WTC11 (cell line): ENCODE measurements at regions not wholly inside any gene's neighbourhood (a gene's known extent, or its start where the extent isn't known, plus 50 kb on each side); places are given as distances from the start of the nearest gene placed in this dataset.

Experiments
- ATAC-seq: fragments of 200-7000 bp; cut with Tn5 transposase; 2 replicates; pipeline ENCODE4 v1.10.0; 2021; ENCODE audit warnings: mild to moderate bottlenecking, moderate library complexity
- CTCF ChIA-PET: fragments of 300-600 bp; sonication (Branson Sonifier 250); formaldehyde crosslinking; loops from one replicate; lab custom pipeline; 2021; ENCODE audit warnings: antibody characterized with exemption; lab: Charles Lee
- POLR2A ChIA-PET: fragments of 350-600 bp; sonication (Branson Sonifier 250); formaldehyde crosslinking; loops from one replicate; lab custom pipeline; 2021; ENCODE audit warnings: antibody characterized with exemption; lab: Charles Lee
- DNase-seq: peaks from one replicate; pipeline ENCODE4 v3.0.0; 2021; ENCODE audit warnings: low spot score
- H3K27ac Mint-ChIP-seq: 2 replicates; pipeline ENCODE4 v1.8.0; 2021; ENCODE audit warnings: mixed read lengths
- H3K27me3 Mint-ChIP-seq: 2 replicates; pipeline ENCODE4 v1.8.0; 2021; ENCODE audit warnings: low read depth, mild to moderate bottlenecking, moderate library complexity, mixed read lengths
- H3K36me3 Mint-ChIP-seq: 2 replicates; pipeline ENCODE4 v1.8.0; 2021; ENCODE audit warnings: mixed read lengths
- H3K4me1 Mint-ChIP-seq: 2 replicates; pipeline ENCODE4 v1.8.0; 2022; ENCODE audit warnings: mixed read lengths
- H3K4me3 Mint-ChIP-seq: 2 replicates; pipeline ENCODE4 v1.8.0; 2021; ENCODE audit warnings: mild to moderate bottlenecking, moderate library complexity, mixed read lengths
- H3K9me3 Mint-ChIP-seq: 2 replicates; pipeline ENCODE4 v1.8.0; 2021; ENCODE audit warnings: mixed read lengths
- CBFB ChIP-seq: sonication (generic); formaldehyde crosslinking; IDR thresholded peaks from 2 replicates; pipeline ENCODE4 v1.8.1; 2022; ENCODE audit warnings: mild to moderate bottlenecking, low read depth, missing genetic modification reagents
- CREB1 ChIP-seq: sonication (generic); formaldehyde crosslinking; IDR thresholded peaks from 2 replicates; pipeline ENCODE4 v1.8.0; 2023; ENCODE audit warnings: mild to moderate bottlenecking, missing genetic modification reagents
- ELF4 ChIP-seq: sonication (generic); formaldehyde crosslinking; IDR thresholded peaks from 2 replicates; pipeline ENCODE4 v1.8.1; 2022; ENCODE audit warnings: low read depth, mild to moderate bottlenecking, moderate library complexity, missing genetic modification reagents
- FOXP1 ChIP-seq: sonication (generic); formaldehyde crosslinking; IDR thresholded peaks from 2 replicates; pipeline ENCODE4 v1.8.0; 2022; ENCODE audit warnings: missing genetic modification reagents, mild to moderate bottlenecking, moderate library complexity, borderline replicate concordance
- GTF2I ChIP-seq: fragments of 250-450 bp; sonication (Bioruptor Pico); conservative IDR thresholded peaks from 2 replicates; pipeline ENCODE4 v1.4.0; 2021; ENCODE audit warnings: mild to moderate bottlenecking
- MYBL2 ChIP-seq: sonication (generic); formaldehyde crosslinking; IDR thresholded peaks from 2 replicates; pipeline ENCODE4 v1.8.1; 2023; ENCODE audit warnings: mild to moderate bottlenecking, moderate library complexity, missing genetic modification reagents
- OVOL2 ChIP-seq: fragments of 250-450 bp; sonication (Bioruptor Pico); IDR thresholded peaks from 2 replicates; pipeline ENCODE4 v1.9.0; 2021; ENCODE audit warnings: mild to moderate bottlenecking, borderline replicate concordance
- PRRX2 ChIP-seq: fragments of 250-450 bp; sonication (Bioruptor Pico); IDR thresholded peaks from 2 replicates; pipeline ENCODE4 v1.8.0; 2021; ENCODE audit warnings: mild to moderate bottlenecking
- ZNF138 ChIP-seq: sonication (generic); formaldehyde crosslinking; conservative IDR thresholded peaks from 2 replicates; pipeline ENCODE4 v1.8.1; 2022; ENCODE audit warnings: mild to moderate bottlenecking, moderate library complexity, missing genetic modification reagents
- ZNF396 ChIP-seq: fragments of 250-450 bp; sonication (Bioruptor Pico); IDR thresholded peaks from 2 replicates; pipeline ENCODE4 v1.8.0; 2021; ENCODE audit warnings: mild to moderate bottlenecking, moderate library complexity, borderline replicate concordance
- ZNF671 ChIP-seq: fragments of 250-450 bp; sonication (Bioruptor Pico); IDR thresholded peaks from 2 replicates; pipeline ENCODE4 v1.8.0; 2021; ENCODE audit warnings: mild to moderate bottlenecking
- TF ChIP-seq, protein P1 (sequence below): sonication (generic); formaldehyde crosslinking; IDR thresholded peaks from 2 replicates; pipeline ENCODE4 v1.8.1; 2023; ENCODE audit warnings: mild to moderate bottlenecking, missing genetic modification reagents, moderate library complexity
- TF ChIP-seq, protein P2 (sequence below): sonication (generic); formaldehyde crosslinking; IDR thresholded peaks from 2 replicates; pipeline ENCODE4 v1.8.1; 2023; ENCODE audit warnings: mild to moderate bottlenecking, missing genetic modification reagents, borderline replicate concordance
- TF ChIP-seq, protein P3 (sequence below): sonication (generic); formaldehyde crosslinking; IDR thresholded peaks from 2 replicates; pipeline ENCODE4 v1.8.1; 2023; ENCODE audit warnings: mild to moderate bottlenecking, missing genetic modification reagents, moderate library complexity
- TF ChIP-seq, protein P4 (sequence below): fragments of 250-450 bp; sonication (Bioruptor Pico); IDR thresholded peaks from 2 replicates; pipeline ENCODE4 v1.9.0; 2021; ENCODE audit warnings: mild to moderate bottlenecking
- TF ChIP-seq, protein P5 (sequence below): sonication (generic); formaldehyde crosslinking; conservative IDR thresholded peaks from 2 replicates; pipeline ENCODE4 v1.8.1; 2023; ENCODE audit warnings: mild to moderate bottlenecking, low read depth, missing genetic modification reagents, moderate library complexity

DNA sequence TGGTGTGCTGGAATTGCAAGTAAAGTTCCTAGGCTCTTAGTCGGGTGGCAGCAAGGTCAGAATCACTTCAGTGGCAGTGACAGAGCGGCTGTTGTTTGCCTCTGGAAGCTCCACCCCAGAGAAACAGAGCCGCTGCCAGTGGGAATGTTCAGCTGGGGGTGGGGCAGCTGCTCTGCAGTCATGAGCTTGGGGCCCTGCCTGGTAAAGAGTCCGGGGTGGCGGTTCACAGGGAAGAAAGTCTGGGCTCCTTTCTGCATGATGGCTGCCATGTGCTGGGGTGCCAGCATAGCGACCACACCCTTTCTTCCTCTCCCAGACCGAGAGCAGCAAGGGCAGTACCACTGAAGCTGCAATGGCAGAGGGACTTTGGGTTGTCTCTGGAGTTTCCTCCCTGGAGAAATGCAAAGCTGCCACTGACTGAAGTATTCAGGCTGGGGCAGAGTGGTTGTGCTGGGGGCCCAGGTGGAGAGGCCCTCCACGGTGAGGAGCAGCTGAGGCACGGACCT, 108.8 kb upstream of the CENPE start:
- POLR2A ChIA-PET = no interaction called here

DNA sequence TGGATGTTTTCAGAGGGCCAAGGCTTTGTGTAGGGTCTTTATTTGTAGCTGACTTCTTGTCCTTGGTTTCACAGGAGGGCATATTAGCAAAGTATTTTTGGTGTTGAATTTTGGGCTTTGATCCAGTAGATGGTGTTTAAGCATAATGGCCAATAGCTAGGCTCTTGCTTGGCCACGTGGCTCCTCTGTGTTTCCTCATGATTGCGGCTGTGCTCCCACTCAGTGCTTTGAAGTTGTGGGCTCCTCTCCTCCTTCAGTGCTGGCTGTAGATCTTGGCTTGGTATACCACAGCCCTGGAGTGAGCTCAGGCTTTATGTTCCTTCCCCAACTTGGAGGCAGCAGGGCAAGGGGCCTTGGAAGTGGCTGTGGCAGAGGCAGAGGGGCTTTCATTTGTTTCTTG, 107.2 kb upstream of the CENPE start:
- Mint-ChIP-seq H3K9me3 (peaks cover 11% of the 10 kb centered on the region), H3K27me3 (no peaks in the 10 kb centered on the region), H3K4me1 (peaks cover 47% of the 10 kb centered on the region), H3K4me3 (no peak overlapping the region), H3K27ac (no peak overlapping the region), H3K36me3 (peaks cover 3% of the 10 kb centered on the region; the same call in 1 of the 2 replicates)
- ATAC-seq (no peak), DNase-seq (no peak)
- ChIA-PET CTCF (no interaction called here), POLR2A (no interaction called here)
- TF ChIP-seq ELF4 (no peak), OVOL2 (CRISPR knock-in tag) (no peak), FOXP1 (CRISPR knock-in tag) (no peak), ZNF671 (CRISPR knock-in tag) (no peak), CBFB (CRISPR knock-in tag) (no peak), ZNF138 (CRISPR knock-in tag) (no peak), PRRX2 (CRISPR knock-in tag) (no peak), ZNF396 (CRISPR knock-in tag) (no peak), GTF2I (CRISPR knock-in tag) (no peak), CREB1 (CRISPR knock-in tag) (no peak), MYBL2 (no peak)
- TF ChIP-seq, protein P1, sequence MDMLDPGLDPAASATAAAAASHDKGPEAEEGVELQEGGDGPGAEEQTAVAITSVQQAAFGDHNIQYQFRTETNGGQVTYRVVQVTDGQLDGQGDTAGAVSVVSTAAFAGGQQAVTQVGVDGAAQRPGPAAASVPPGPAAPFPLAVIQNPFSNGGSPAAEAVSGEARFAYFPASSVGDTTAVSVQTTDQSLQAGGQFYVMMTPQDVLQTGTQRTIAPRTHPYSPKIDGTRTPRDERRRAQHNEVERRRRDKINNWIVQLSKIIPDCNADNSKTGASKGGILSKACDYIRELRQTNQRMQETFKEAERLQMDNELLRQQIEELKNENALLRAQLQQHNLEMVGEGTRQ (CRISPR knock-in tag) = no peak
- TF ChIP-seq, protein P2, sequence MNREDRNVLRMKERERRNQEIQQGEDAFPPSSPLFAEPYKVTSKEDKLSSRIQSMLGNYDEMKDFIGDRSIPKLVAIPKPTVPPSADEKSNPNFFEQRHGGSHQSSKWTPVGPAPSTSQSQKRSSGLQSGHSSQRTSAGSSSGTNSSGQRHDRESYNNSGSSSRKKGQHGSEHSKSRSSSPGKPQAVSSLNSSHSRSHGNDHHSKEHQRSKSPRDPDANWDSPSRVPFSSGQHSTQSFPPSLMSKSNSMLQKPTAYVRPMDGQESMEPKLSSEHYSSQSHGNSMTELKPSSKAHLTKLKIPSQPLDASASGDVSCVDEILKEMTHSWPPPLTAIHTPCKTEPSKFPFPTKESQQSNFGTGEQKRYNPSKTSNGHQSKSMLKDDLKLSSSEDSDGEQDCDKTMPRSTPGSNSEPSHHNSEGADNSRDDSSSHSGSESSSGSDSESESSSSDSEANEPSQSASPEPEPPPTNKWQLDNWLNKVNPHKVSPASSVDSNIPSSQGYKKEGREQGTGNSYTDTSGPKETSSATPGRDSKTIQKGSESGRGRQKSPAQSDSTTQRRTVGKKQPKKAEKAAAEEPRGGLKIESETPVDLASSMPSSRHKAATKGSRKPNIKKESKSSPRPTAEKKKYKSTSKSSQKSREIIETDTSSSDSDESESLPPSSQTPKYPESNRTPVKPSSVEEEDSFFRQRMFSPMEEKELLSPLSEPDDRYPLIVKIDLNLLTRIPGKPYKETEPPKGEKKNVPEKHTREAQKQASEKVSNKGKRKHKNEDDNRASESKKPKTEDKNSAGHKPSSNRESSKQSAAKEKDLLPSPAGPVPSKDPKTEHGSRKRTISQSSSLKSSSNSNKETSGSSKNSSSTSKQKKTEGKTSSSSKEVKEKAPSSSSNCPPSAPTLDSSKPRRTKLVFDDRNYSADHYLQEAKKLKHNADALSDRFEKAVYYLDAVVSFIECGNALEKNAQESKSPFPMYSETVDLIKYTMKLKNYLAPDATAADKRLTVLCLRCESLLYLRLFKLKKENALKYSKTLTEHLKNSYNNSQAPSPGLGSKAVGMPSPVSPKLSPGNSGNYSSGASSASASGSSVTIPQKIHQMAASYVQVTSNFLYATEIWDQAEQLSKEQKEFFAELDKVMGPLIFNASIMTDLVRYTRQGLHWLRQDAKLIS = no peak
- TF ChIP-seq, protein P3, sequence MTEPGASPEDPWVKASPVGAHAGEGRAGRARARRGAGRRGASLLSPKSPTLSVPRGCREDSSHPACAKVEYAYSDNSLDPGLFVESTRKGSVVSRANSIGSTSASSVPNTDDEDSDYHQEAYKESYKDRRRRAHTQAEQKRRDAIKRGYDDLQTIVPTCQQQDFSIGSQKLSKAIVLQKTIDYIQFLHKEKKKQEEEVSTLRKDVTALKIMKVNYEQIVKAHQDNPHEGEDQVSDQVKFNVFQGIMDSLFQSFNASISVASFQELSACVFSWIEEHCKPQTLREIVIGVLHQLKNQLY (CRISPR knock-in tag) = no peak

More for the DNA sequence above, 108.8 kb upstream of the CENPE start:
- ATAC-seq (peak; percentile 71), DNase-seq (no peak)
- no peak overlapping the region for H3K4me3 Mint-ChIP-seq
- H3K36me3 Mint-ChIP-seq = peaks cover 3% of the 10 kb centered on the region
- CTCF ChIA-PET = interaction anchor here (1.9 kb wide), 1 partner anchor 11 kb away, joined by 5 read pairs; no protein-coding TSS in a partner anchor
- H3K27me3 Mint-ChIP-seq = no peaks in the 10 kb centered on the region
- peak overlapping the region; percentile 20; the same call in 1 of the 2 replicates for H3K27ac Mint-ChIP-seq
- H3K4me1 Mint-ChIP-seq = peaks cover 47% of the 10 kb centered on the region
- peaks cover 20% of the 10 kb centered on the region for H3K9me3 Mint-ChIP-seq
- TF ChIP-seq, protein P4, sequence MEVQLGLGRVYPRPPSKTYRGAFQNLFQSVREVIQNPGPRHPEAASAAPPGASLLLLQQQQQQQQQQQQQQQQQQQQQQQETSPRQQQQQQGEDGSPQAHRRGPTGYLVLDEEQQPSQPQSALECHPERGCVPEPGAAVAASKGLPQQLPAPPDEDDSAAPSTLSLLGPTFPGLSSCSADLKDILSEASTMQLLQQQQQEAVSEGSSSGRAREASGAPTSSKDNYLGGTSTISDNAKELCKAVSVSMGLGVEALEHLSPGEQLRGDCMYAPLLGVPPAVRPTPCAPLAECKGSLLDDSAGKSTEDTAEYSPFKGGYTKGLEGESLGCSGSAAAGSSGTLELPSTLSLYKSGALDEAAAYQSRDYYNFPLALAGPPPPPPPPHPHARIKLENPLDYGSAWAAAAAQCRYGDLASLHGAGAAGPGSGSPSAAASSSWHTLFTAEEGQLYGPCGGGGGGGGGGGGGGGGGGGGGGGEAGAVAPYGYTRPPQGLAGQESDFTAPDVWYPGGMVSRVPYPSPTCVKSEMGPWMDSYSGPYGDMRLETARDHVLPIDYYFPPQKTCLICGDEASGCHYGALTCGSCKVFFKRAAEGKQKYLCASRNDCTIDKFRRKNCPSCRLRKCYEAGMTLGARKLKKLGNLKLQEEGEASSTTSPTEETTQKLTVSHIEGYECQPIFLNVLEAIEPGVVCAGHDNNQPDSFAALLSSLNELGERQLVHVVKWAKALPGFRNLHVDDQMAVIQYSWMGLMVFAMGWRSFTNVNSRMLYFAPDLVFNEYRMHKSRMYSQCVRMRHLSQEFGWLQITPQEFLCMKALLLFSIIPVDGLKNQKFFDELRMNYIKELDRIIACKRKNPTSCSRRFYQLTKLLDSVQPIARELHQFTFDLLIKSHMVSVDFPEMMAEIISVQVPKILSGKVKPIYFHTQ (CRISPR knock-in tag) = no peak
- TF ChIP-seq, protein P5, sequence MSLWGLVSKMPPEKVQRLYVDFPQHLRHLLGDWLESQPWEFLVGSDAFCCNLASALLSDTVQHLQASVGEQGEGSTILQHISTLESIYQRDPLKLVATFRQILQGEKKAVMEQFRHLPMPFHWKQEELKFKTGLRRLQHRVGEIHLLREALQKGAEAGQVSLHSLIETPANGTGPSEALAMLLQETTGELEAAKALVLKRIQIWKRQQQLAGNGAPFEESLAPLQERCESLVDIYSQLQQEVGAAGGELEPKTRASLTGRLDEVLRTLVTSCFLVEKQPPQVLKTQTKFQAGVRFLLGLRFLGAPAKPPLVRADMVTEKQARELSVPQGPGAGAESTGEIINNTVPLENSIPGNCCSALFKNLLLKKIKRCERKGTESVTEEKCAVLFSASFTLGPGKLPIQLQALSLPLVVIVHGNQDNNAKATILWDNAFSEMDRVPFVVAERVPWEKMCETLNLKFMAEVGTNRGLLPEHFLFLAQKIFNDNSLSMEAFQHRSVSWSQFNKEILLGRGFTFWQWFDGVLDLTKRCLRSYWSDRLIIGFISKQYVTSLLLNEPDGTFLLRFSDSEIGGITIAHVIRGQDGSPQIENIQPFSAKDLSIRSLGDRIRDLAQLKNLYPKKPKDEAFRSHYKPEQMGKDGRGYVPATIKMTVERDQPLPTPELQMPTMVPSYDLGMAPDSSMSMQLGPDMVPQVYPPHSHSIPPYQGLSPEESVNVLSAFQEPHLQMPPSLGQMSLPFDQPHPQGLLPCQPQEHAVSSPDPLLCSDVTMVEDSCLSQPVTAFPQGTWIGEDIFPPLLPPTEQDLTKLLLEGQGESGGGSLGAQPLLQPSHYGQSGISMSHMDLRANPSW (CRISPR knock-in tag) = no peak
